ENCODE measurements at regions not wholly inside any gene's neighbourhood (a gene's known extent, or its start where the extent isn't known, plus 50 kb on each side); places are given as distances from the start of the nearest gene placed in this dataset.

DNA sequence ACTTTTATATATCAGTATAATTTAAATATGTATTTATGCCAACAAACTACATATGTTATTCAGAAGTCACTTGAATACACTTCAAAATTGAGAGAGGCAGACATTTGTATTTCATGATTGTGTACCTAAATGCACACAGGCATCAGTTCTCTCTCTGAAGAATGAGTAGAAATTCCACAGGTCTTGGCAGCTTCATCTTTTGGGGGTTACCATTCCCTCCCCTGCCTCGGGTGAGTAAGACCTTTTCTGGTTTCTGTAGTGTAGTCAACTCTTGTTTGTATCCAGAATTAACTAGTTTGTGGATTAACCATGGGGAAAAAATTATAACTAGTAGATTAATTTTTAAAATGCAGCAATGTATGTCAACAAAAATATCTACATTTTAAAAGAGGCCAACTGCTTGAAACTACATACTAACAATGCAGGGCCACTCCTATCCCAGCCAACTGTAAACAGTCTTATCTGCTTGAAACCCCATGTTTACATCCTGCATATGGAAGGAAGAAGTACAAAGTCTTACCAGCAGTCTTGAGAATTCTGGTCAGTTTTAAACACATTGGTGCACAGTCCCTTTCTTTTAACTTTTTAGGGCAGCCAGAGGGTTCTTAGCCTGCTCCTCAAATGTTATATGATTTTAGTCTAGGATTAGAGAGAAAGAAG is 339.6 kb upstream of the KIF2A start:
- TF ChIP-seq, protein P1, sequence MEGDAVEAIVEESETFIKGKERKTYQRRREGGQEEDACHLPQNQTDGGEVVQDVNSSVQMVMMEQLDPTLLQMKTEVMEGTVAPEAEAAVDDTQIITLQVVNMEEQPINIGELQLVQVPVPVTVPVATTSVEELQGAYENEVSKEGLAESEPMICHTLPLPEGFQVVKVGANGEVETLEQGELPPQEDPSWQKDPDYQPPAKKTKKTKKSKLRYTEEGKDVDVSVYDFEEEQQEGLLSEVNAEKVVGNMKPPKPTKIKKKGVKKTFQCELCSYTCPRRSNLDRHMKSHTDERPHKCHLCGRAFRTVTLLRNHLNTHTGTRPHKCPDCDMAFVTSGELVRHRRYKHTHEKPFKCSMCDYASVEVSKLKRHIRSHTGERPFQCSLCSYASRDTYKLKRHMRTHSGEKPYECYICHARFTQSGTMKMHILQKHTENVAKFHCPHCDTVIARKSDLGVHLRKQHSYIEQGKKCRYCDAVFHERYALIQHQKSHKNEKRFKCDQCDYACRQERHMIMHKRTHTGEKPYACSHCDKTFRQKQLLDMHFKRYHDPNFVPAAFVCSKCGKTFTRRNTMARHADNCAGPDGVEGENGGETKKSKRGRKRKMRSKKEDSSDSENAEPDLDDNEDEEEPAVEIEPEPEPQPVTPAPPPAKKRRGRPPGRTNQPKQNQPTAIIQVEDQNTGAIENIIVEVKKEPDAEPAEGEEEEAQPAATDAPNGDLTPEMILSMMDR (IDR thresholded peaks at IDR 0.05): no peak
- TF ChIP-seq EZH2phosphoT487 (IDR thresholded peaks at IDR 0.05; ENCODE audit: borderline replicate concordance, low read depth) (no peak), RAD21 (IDR thresholded peaks at IDR 0.05; ENCODE audit: low read length) (no peak), POLR2AphosphoS5 (IDR thresholded peaks at IDR 0.05; ENCODE audit: low read depth, low read length) (no peak), RFX5 (IDR thresholded peaks at IDR 0.05; ENCODE audit: low read length) (no peak), EP300 (IDR thresholded peaks at IDR 0.05; ENCODE audit: borderline replicate concordance in 1 of 2, low read depth in 1 of 2, low read length in 1 of 2) (no peak)
- TF ChIP-seq, protein P2, sequence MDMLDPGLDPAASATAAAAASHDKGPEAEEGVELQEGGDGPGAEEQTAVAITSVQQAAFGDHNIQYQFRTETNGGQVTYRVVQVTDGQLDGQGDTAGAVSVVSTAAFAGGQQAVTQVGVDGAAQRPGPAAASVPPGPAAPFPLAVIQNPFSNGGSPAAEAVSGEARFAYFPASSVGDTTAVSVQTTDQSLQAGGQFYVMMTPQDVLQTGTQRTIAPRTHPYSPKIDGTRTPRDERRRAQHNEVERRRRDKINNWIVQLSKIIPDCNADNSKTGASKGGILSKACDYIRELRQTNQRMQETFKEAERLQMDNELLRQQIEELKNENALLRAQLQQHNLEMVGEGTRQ (IDR thresholded peaks at IDR 0.05; ENCODE audit: borderline replicate concordance, low read depth, low read length): no peak
